ENCODE measurements at regions not wholly inside any gene's neighbourhood (a gene's known extent, or its start where the extent isn't known, plus 50 kb on each side); places are given as distances from the start of the nearest gene placed in this dataset.

DNA sequence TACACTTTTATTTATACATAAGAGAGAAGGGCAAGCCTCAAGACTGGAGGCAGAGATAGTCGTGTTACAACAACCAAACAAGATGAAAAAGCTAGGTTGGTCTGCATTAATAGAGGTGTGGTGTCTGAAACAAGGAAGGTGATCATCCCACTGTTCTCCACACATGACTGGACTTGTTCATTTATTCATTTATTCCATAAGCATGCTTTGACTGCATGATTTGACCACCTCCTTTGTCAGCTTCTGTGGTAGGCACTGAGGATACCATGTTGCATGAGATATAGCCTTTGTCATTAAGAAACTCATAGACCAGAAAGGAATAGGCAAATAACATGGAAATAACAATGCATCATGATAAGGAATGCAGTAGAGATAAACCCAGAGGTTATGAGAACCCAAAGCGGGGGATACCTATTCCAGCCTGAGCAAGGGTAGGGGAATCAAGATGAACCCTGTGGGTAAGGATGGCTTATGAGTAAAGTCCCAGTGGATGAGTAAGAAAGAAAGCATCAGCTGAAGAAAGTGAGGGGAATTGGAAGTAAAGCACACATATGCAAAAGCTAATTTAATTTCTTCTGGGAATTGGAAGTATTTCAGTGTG, 173.7 kb upstream of the FGGY start:
- DNase-seq (ENCODE audit: low spot score): no peak

- DNase-seq (ENCODE audit: low spot score): no peak
Measured at GRCh38 chr1:59124166-59124565, 172.7 kb upstream of the FGGY start.

GRCh38 chr1:59125154-59125553, 171.7 kb upstream of the FGGY start:
- no peak for DNase-seq (ENCODE audit: low spot score)

DNA sequence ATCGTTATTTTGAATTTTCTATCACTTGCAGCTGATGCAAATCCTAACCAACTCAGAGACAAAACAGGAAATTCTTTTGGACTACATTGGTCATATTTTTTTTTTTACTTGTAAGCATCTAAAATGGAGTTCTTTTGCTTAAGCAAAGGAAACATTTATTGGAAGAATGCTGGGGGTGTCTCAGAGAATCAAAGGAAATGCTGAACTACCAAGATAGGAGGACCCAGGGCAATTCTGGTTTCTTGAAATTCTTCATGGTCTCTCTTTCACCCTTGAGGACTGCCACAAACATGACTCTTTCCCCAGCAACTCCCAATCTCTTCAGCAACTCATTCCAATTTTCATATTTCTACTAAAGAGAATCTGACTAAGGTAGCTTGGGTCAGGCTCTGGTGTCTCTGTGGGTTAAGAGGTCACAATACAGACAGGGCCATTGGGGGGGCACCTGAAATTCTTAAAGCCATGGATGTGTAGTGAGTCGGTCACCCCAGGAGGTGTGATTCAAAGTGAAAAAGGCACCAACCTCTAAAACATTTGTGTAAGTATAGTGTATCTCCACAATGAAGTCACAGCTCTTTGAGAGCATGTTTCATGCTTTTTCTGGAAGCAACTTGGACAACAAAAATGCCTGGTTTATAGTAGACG, 171.1 kb upstream of the FGGY start:
- DNase-seq (ENCODE audit: low spot score): no peak

DNA sequence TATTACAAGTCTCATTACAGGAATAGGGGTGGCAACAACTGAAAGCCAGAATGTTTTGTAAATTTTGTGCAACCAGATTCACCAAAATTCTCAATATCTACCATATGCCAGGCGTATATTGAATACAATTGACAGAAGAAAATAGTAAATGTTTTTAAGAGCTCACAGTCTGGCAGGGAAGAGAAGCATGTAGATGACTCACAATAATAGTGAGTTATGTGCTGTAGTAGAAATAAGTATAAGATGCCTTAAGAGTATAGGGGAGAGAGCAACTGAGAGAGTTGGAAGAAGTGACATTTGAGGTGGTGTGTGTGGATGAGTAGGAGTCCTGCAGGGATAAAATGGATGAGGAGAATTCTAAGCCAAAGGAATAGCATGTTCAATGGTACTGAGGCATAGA, 170.5 kb upstream of the FGGY start:
- no peak for DNase-seq (ENCODE audit: low spot score)

DNA sequence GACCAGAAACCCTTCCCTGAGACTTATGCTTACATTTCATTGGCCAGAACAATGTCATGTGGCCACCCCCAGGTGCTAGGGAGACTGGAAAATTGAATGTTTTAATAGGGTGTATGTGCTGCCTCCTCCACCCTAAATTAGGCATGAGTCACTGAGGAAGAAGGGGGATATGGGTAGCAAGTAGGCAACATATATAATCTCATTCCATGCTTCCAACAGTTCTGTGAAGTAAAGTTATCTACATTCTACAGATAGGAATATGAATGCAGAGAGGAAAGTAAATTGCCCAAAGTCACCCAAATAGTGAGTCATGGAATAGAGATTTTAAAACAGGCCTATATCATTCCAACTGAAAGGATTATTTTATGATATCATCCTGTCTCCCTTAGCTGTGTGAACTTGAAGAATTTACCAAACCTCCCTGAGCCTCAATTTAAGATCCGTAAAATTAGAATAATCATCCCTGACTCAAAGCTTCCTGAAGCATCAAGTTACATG, 168.6 kb upstream of the FGGY start:
- no peak for DNase-seq (ENCODE audit: low spot score)

GRCh38 chr1:59128784-59129227, 168.1 kb upstream of the FGGY start:
- no peak for DNase-seq (ENCODE audit: low spot score)

- no peak for DNase-seq (ENCODE audit: low spot score)
Measured at GRCh38 chr1:59132295-59132694, 164.6 kb upstream of the FGGY start.

DNA sequence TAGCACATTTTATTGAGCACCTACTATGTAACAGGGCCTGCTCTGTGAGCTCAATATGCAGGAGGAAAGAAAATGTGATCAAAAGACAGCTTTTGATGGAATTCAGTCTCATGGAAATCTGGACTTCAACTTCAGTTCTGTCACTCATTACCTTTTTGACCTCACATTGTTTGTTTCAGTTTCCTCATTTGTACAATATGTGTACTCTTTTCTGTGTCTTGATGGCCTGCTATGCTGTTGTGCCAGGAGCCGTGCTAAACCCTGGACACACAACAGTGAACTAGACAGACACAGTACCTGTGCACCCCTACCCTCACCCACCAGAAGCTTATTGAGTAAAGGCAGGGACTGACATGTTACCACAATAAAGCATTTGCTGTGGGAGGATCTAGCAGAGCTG, 162.9 kb upstream of the FGGY start:
- no peak for DNase-seq (ENCODE audit: low spot score)

GRCh38 chr1:59135761-59136255, 161.1 kb upstream of the FGGY start:
- DNase-seq (ENCODE audit: low spot score): no peak

DNA sequence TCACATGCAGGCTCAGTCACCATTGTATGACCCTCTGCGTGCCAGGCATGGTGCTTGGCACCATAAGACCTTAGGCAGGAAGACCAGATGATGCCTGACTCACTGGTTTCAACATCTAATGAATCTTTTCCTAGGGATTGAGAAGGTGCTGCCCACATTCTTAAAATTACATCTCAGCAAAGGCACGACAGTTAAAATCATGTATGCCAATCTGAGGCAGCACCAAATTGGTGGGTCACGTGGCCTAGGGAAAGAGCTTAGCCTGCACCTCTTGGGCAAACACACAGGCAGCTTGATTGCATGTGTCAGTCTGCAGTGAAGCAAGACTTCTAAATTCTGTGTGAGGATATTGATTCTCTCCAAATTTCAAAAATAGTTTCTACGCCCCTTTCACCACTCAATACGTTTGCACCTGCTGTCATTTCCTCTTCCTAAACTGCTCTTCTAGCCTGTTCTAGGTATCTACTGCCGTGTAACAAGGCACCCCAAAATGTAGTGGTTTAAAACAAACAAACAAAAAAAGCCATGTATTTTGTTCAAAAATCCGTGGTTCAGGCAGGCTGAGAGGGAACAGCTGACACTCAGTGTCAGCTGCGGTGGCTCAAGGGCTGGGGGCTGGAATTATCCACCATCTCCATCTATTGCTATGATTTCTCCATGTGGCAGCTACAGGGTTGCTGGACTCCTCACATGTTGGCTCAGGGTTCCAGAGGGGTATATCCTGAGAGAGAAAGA, 160.2 kb upstream of the FGGY start:
- DNase-seq (ENCODE audit: low spot score): no peak

DNA sequence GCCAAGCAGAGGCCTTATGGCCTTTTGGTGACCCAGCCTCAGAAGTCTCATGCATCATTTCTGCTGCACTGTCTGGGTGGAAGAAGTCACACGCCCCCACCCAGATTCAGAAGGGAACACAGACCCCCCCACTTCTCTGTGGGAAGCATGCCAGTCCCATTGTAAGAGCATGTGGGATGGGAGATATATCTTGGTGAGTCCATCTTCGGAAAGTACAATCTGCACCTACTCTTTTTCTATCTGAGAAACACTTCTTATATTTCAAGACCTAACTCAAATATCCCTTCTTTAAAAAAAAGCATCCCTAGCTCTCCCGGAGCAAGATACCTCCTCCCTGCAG, 159.6 kb upstream of the FGGY start:
- no peak for DNase-seq (ENCODE audit: low spot score)

DNA sequence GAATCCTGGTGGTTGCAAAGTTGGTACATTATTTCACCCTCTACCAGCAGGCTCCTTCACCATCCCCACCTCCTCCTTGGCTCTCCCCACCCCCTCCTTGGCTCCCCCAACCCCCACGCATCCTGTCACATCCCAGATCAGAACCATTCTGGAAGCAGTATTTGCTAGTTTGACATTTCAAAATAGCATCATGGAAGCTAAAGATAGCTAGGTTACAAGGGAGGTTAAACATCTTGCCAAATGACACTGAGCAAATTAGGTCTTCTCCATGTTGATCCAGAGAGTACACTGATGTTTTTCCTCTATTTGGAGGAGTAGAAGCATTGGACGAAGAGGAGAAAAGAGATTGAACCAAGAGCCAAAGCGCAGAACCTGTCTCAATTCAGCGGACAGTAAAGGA, 158.9 kb upstream of the FGGY start:
- no peak for DNase-seq (ENCODE audit: low spot score)

GRCh38 chr1:59138402-59138801, 158.5 kb upstream of the FGGY start:
- DNase-seq (ENCODE audit: low spot score): no peak

- DNase-seq (ENCODE audit: low spot score): no peak
Measured at GRCh38 chr1:59139396-59139795, 157.5 kb upstream of the FGGY start.

- DNase-seq (ENCODE audit: low spot score): no peak
Measured at GRCh38 chr1:59141267-59141863, 155.5 kb upstream of the FGGY start.

DNA sequence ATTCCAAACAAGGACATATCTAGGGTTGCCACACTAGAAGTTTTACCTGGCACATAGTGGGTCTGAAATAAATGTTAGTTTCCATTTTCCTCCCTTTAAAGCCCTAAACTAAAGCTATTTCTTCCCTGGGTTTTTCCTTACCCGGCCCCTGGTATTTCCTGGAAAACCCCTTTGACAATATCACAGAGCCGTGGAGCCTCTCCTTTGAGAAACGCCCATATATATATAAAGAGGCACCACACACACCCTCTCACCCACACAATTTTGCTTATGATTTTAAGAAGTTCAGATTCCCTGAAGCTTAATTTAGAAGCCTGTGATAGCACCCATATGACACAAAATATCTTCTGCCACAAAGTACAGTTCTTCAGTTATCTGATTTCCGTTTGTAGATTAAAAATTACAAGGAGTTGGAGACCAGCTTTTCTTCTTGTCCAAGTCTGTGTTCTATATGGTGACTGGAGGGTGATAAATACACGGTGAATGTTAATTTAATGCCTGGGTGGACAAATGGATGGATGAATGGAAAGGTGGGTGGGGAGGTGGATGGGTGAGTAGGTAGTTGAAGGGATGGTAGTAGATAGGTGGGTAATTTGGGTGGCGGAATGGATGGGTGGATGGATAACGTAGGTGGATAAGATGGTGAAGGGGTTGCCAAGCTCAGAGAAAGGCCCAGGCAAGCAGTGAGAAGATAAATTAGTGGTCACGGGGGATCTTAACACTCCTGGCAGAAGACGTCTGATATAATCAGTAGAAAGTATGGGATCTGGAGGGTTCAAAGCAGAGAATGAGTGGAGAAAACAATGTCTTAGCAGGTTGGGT, 154.4 kb upstream of the FGGY start:
- no peak for DNase-seq (ENCODE audit: low spot score)

DNA sequence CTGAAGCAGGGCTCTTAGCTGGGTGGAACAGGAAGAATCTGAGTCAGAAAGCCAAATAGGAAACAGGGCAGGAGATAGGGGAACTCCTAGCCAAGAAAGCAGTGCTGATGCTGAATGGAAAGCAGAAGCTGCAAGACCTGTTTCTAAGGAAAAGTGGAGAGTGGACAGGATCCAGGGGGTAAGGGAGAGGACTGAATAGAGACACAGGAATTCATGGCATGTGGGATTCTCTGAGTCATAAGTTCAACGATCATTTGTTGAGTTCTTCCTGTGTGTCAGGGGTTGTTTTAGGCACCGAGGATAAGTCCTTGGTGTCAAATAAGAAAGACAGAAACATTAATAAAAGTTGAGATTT, 153.8 kb upstream of the FGGY start:
- DNase-seq (ENCODE audit: low spot score): no peak

DNA sequence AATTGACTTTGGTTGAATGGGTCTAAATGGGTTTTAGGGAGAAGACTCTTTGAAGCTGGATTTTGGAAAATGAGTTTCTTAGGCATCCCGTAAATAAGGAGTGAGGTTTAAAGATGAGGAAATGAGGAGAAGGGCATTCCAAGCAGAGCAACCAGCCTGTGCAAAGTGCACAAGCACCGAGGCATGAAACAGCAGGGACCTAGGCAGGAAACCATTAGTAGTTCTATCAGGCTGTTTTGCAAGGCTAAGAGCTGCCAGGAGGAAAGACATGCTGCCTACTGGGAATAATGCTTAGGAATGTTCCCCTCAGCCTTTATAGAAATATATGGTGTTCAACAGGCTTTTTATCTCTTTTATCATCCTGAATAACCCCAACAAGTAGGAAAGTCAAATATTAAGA, 153.1 kb upstream of the FGGY start:
- DNase-seq (ENCODE audit: low spot score): no peak

GRCh38 chr1:59144959-59145358, 151.9 kb upstream of the FGGY start:
- DNase-seq (ENCODE audit: low spot score): no peak

DNA sequence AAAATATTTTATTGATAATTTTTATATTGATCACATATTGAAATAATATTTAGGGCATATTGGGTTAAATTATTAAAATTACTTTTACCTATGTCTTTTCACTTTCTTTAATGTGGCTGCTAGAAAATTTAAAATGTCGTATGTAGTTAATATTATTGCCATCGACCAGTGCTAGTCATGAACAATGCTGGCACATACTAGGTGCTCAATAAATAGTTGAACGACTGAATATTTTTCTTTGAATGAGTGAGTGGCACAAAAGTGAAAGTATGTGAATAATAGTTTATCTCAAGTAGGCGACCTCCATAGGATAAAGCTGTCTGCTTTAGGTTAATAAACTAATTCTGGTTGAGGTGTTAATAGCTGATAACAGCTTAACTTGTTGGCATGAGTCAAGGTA, 150.8 kb upstream of the FGGY start:
- no peak for DNase-seq (ENCODE audit: low spot score)
